ENCODE measurements at regions not wholly inside any gene's neighbourhood (a gene's known extent, or its start where the extent isn't known, plus 50 kb on each side); places are given as distances from the start of the nearest gene placed in this dataset.

- CTCF ChIA-PET = no interaction called here
- H3K36me3 Mint-ChIP-seq (ENCODE audit: insufficient read depth, unreplicated experiment) = no peaks in the 10 kb centered on the region
- H3K27me3 Mint-ChIP-seq (ENCODE audit: unreplicated experiment) = no peaks in the 10 kb centered on the region
- no peak for DNase-seq
- no peaks in the 10 kb centered on the region for H3K4me1 Mint-ChIP-seq (ENCODE audit: low read depth, unreplicated experiment)
- no peak for TF ChIP-seq CTCF (IDR thresholded peaks at IDR 0.05; ENCODE audit: unreplicated experiment)
- peaks cover 4% of the 10 kb centered on the region for H3K9me3 Mint-ChIP-seq (ENCODE audit: low read depth, unreplicated experiment)
- BruUV-seq (replicated peaks) = no TSS peak
- H3K27ac Mint-ChIP-seq (ENCODE audit: unreplicated experiment) = no peak overlapping the region
- H3K4me3 Mint-ChIP-seq (ENCODE audit: low read depth, unreplicated experiment) = no peak overlapping the region
- intact Hi-C loops (cut with micrococcal nuclease; ENCODE audit: unreplicated experiment) = no loop called here
Measured at GRCh38 chr6:120202878-120203277, 853.3 kb upstream of the MAN1A1 start.

- no peak for DNase-seq
- Mint-ChIP-seq H3K27me3 (ENCODE audit: unreplicated experiment) (no peaks in the 10 kb centered on the region), H3K4me3 (ENCODE audit: low read depth, unreplicated experiment) (no peak overlapping the region), H3K9me3 (ENCODE audit: low read depth, unreplicated experiment) (peaks cover 6% of the 10 kb centered on the region), H3K36me3 (ENCODE audit: insufficient read depth, unreplicated experiment) (no peaks in the 10 kb centered on the region), H3K4me1 (ENCODE audit: low read depth, unreplicated experiment) (no peaks in the 10 kb centered on the region), H3K27ac (ENCODE audit: unreplicated experiment) (no peak overlapping the region)
- CTCF ChIA-PET = no interaction called here
- TF ChIP-seq CTCF (IDR thresholded peaks at IDR 0.05; ENCODE audit: unreplicated experiment) = no peak
- BruUV-seq (replicated peaks) = no TSS peak
- intact Hi-C loops (cut with micrococcal nuclease; ENCODE audit: unreplicated experiment) = no loop called here
Measured at GRCh38 chr6:120200853-120201252, 851.3 kb upstream of the MAN1A1 start.

- TF ChIP-seq CTCF (IDR thresholded peaks at IDR 0.05; ENCODE audit: unreplicated experiment) = no peak
- BruUV-seq (replicated peaks) = no TSS peak
- intact Hi-C loops (cut with micrococcal nuclease; ENCODE audit: unreplicated experiment) = no loop called here
- Mint-ChIP-seq H3K4me3 (ENCODE audit: low read depth, unreplicated experiment) (no peak overlapping the region), H3K36me3 (ENCODE audit: insufficient read depth, unreplicated experiment) (no peaks in the 10 kb centered on the region), H3K4me1 (ENCODE audit: low read depth, unreplicated experiment) (no peaks in the 10 kb centered on the region), H3K27me3 (ENCODE audit: unreplicated experiment) (no peaks in the 10 kb centered on the region), H3K9me3 (ENCODE audit: low read depth, unreplicated experiment) (peaks cover 6% of the 10 kb centered on the region), H3K27ac (ENCODE audit: unreplicated experiment) (no peak overlapping the region)
- DNase-seq = no peak
- CTCF ChIA-PET = no interaction called here
Measured at GRCh38 chr6:120198033-120198432, 848.5 kb upstream of the MAN1A1 start.

- no peak for TF ChIP-seq CTCF (IDR thresholded peaks at IDR 0.05; ENCODE audit: unreplicated experiment)
- H3K27me3 Mint-ChIP-seq (ENCODE audit: unreplicated experiment) = no peaks in the 10 kb centered on the region
- peaks cover 7% of the 10 kb centered on the region for H3K9me3 Mint-ChIP-seq (ENCODE audit: low read depth, unreplicated experiment)
- no peaks in the 10 kb centered on the region for H3K36me3 Mint-ChIP-seq (ENCODE audit: insufficient read depth, unreplicated experiment)
- no peak overlapping the region for H3K27ac Mint-ChIP-seq (ENCODE audit: unreplicated experiment)
- no peak overlapping the region for H3K4me3 Mint-ChIP-seq (ENCODE audit: low read depth, unreplicated experiment)
- DNase-seq = no peak
- no peaks in the 10 kb centered on the region for H3K4me1 Mint-ChIP-seq (ENCODE audit: low read depth, unreplicated experiment)
- BruUV-seq (replicated peaks) = no TSS peak
- intact Hi-C loops (cut with micrococcal nuclease; ENCODE audit: unreplicated experiment) = no loop called here
- CTCF ChIA-PET = no interaction called here
Measured at GRCh38 chr6:120186080-120186479, 836.5 kb upstream of the MAN1A1 start.

GRCh38 chr6:120173250-120173649, 823.7 kb upstream of the MAN1A1 start:
- no peak for DNase-seq
- no peak overlapping the region for H3K4me3 Mint-ChIP-seq (ENCODE audit: low read depth, unreplicated experiment)
- CTCF ChIA-PET = no interaction called here
- H3K9me3 Mint-ChIP-seq (ENCODE audit: low read depth, unreplicated experiment) = peaks cover 8% of the 10 kb centered on the region
- H3K36me3 Mint-ChIP-seq (ENCODE audit: insufficient read depth, unreplicated experiment) = no peaks in the 10 kb centered on the region
- no TSS peak for BruUV-seq (replicated peaks)
- intact Hi-C loops (cut with micrococcal nuclease; ENCODE audit: unreplicated experiment) = no loop called here
- no peaks in the 10 kb centered on the region for H3K27me3 Mint-ChIP-seq (ENCODE audit: unreplicated experiment)
- TF ChIP-seq CTCF (IDR thresholded peaks at IDR 0.05; ENCODE audit: unreplicated experiment) = no peak
- no peak overlapping the region for H3K27ac Mint-ChIP-seq (ENCODE audit: unreplicated experiment)
- H3K4me1 Mint-ChIP-seq (ENCODE audit: low read depth, unreplicated experiment) = no peaks in the 10 kb centered on the region

Measured in Calu3 (cell line).